SK-N-SH treated with all-trans-retinoic acid at 6 μM for 48 hours (cell line): ENCODE measurements at regions not wholly inside any gene's neighbourhood (a gene's known extent, or its start where the extent isn't known, plus 50 kb on each side); places are given as distances from the start of the nearest gene placed in this dataset.

Experiments
- BACH2 ChIP-seq: fragments of 250-450 bp; sonication (Bioruptor Pico); IDR thresholded peaks from 2 replicates; pipeline ENCODE4 v1.9.0; 2021; ENCODE audit warnings: mild to moderate bottlenecking, borderline replicate concordance
- PATZ1 ChIP-seq: fragments of 250-450 bp; sonication (Bioruptor Pico); IDR thresholded peaks from 2 replicates; pipeline ENCODE4 v1.8.0; 2020; ENCODE audit warnings: mild to moderate bottlenecking, moderate library complexity, borderline replicate concordance

- TF ChIP-seq PATZ1 (CRISPR knock-in tag) (no peak), BACH2 (CRISPR knock-in tag) (no peak)
These were observed 223.2 kb upstream of the GNAI1 start for GRCh38 chr7:79911420-79911819.
